T-helper 1 cell treated with Interleukin-12 subunit alpha and Interleukin-12 subunit beta and Interleukin-4 antibody, amounts not matched to agents 30 μg/mL and 1 μg/mL, for 36 hours (primary cell): ENCODE measurements at regions not wholly inside any gene's neighbourhood (a gene's known extent, or its start where the extent isn't known, plus 50 kb on each side); places are given as distances from the start of the nearest gene placed in this dataset.

ENCODE experiments used
- H3K27ac Mint-ChIP-seq: one replicate; pipeline ENCODE4 v1.8.0; 2021; ENCODE audit warnings: mild to moderate bottlenecking, mixed read lengths
- H3K27me3 Mint-ChIP-seq: one replicate; pipeline ENCODE4 v1.8.0; 2021; ENCODE audit warnings: low read depth, mixed read lengths
- H3K36me3 Mint-ChIP-seq: one replicate; pipeline ENCODE4 v1.8.0; 2021; ENCODE audit warnings: low read depth, mixed read lengths
- H3K4me1 Mint-ChIP-seq: one replicate; pipeline ENCODE4 v1.8.0; 2021; ENCODE audit warnings: low read depth, mixed read lengths
- H3K4me3 Mint-ChIP-seq: one replicate; pipeline ENCODE4 v1.8.0; 2021; ENCODE audit warnings: mild to moderate bottlenecking, moderate library complexity, mixed read lengths
- H3K9me3 Mint-ChIP-seq: one replicate; pipeline ENCODE4 v1.8.0; 2021; ENCODE audit warnings: mixed read lengths

DNA sequence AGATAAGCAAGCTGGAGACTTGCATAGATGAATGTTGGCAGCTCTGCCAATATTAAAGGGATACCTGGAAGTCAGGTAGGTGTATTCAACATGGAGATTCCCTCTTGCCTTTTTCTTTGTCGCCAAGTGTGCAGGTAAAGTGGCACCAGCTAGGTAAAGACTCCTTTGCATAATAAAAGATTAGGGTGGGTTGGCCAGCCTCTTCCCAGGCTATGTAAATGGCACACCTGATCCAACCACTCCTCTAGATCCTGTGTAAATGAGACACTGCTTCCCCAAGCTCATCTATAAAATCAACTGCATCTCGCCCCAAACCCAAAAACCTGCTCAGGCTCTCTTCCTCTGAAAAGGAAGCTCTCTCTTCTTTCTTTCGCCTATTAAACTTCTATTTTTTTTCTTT lies 100.8 kb upstream of the DSCAM start:
- Mint-ChIP-seq H3K4me1 (no peaks in the 10 kb centered on the region), H3K4me3 (no peak overlapping the region), H3K9me3 (peaks cover 5% of the 10 kb centered on the region), H3K27ac (no peak overlapping the region), H3K27me3 (no peaks in the 10 kb centered on the region), H3K36me3 (no peaks in the 10 kb centered on the region)

DNA sequence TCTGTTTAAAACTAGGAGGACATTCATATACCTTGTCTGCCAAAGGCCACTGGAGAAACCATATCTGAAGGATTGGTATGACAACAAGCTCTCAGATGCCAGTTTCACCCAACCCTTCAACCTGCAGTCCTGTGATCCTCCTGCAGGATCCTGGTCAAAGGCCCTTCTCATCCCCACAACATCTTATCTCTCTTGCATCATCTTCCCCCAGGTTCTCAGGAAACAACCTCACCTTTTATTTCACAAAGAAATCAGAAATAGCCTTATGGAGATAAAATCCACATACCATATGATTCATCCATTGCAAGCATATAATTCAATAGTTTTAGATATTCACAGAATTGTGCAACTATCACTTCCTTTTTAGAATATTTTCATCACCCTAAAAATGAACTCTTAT lies 104.0 kb upstream of the DSCAM start:
- Mint-ChIP-seq H3K4me1 (no peaks in the 10 kb centered on the region), H3K36me3 (no peaks in the 10 kb centered on the region), H3K9me3 (no peaks in the 10 kb centered on the region), H3K4me3 (no peak overlapping the region), H3K27ac (no peak overlapping the region), H3K27me3 (no peaks in the 10 kb centered on the region)

GRCh38 chr21:40952551-40953323 lies 105.8 kb upstream of the DSCAM start:
- Mint-ChIP-seq H3K27ac (no peak overlapping the region), H3K36me3 (no peaks in the 10 kb centered on the region), H3K4me3 (no peak overlapping the region), H3K9me3 (no peaks in the 10 kb centered on the region), H3K27me3 (no peaks in the 10 kb centered on the region), H3K4me1 (no peaks in the 10 kb centered on the region)

GRCh38 chr21:40964691-40965090 lies 117.7 kb upstream of the DSCAM start:
- no peaks in the 10 kb centered on the region for H3K4me1 Mint-ChIP-seq
- no peaks in the 10 kb centered on the region for H3K36me3 Mint-ChIP-seq
- no peak overlapping the region for H3K27ac Mint-ChIP-seq

GRCh38 chr21:40967771-40968170 lies 120.8 kb upstream of the DSCAM start:
- Mint-ChIP-seq H3K4me1 (no peaks in the 10 kb centered on the region), H3K4me3 (no peak overlapping the region), H3K27ac (no peak overlapping the region), H3K27me3 (no peaks in the 10 kb centered on the region), H3K9me3 (peaks cover 4% of the 10 kb centered on the region), H3K36me3 (no peaks in the 10 kb centered on the region)

More at GRCh38 chr21:40964691-40965090, 117.7 kb upstream of the DSCAM start:
- Mint-ChIP-seq H3K27me3 (no peaks in the 10 kb centered on the region), H3K9me3 (peaks cover 4% of the 10 kb centered on the region), H3K4me3 (no peak overlapping the region)

- no peak overlapping the region for H3K4me3 Mint-ChIP-seq
- no peaks in the 10 kb centered on the region for H3K4me1 Mint-ChIP-seq
- peaks cover 3% of the 10 kb centered on the region for H3K9me3 Mint-ChIP-seq
- no peaks in the 10 kb centered on the region for H3K27me3 Mint-ChIP-seq
- H3K27ac Mint-ChIP-seq = no peak overlapping the region
- H3K36me3 Mint-ChIP-seq = no peaks in the 10 kb centered on the region
Observed at GRCh38 chr21:40972151-40972550, 125.2 kb upstream of the DSCAM start.

- Mint-ChIP-seq H3K27me3 (no peaks in the 10 kb centered on the region), H3K4me1 (no peaks in the 10 kb centered on the region), H3K27ac (no peak overlapping the region), H3K4me3 (no peak overlapping the region), H3K36me3 (no peaks in the 10 kb centered on the region), H3K9me3 (peaks cover 4% of the 10 kb centered on the region)
Observed at GRCh38 chr21:40976198-40977109, 129.5 kb upstream of the DSCAM start.

DNA sequence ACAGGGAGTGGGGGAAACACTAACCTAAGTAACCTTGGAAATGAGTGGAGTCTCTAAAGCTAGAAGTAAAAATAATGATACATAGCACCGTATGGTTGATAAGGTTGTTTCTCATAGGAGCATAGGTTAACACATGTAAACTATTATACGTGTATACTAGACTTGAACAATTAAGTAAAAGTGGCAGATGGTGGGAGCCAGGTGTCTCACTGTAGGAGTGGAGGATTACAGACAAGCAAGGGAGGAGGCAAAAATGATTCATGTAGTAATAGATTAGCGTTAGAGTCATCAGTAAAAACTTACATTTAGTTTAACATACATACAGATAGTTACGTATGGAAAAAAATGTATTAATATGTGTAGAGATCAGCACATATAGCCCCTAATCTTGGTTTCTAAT lies 138.4 kb upstream of the DSCAM start:
- Mint-ChIP-seq H3K9me3 (no peaks in the 10 kb centered on the region), H3K27me3 (no peaks in the 10 kb centered on the region), H3K27ac (no peak overlapping the region), H3K36me3 (no peaks in the 10 kb centered on the region), H3K4me1 (no peaks in the 10 kb centered on the region), H3K4me3 (no peak overlapping the region)

GRCh38 chr21:40990366-40990765 lies 143.4 kb upstream of the DSCAM start:
- no peaks in the 10 kb centered on the region for H3K9me3 Mint-ChIP-seq
- no peaks in the 10 kb centered on the region for H3K4me1 Mint-ChIP-seq
- H3K27ac Mint-ChIP-seq = no peak overlapping the region
- no peaks in the 10 kb centered on the region for H3K27me3 Mint-ChIP-seq
- H3K36me3 Mint-ChIP-seq = no peaks in the 10 kb centered on the region
- no peak overlapping the region for H3K4me3 Mint-ChIP-seq

DNA sequence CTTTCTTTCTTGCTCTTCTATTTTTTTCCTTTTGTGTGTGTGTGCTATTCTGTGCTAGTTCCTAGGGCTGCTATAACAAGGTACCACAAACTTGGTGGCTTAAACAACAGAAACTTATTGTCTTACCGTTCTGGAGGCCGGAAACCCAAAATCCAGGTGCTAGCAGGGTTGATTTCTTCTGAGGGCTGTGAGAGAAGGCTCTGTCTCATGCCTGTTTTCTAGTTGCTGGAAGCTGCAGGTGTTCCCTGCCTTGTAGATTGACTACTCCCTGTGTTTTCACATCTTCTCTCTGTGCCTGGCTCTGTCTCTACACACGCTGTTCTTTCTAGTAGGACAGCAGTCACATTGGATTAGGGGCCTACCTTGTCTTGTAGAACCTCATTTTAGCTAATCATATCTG lies 150.9 kb upstream of the DSCAM start:
- H3K9me3 Mint-ChIP-seq = peaks cover 14% of the 10 kb centered on the region
- no peak overlapping the region for H3K27ac Mint-ChIP-seq
- H3K36me3 Mint-ChIP-seq = no peaks in the 10 kb centered on the region
- H3K4me1 Mint-ChIP-seq = no peaks in the 10 kb centered on the region
- H3K27me3 Mint-ChIP-seq = no peaks in the 10 kb centered on the region
- H3K4me3 Mint-ChIP-seq = no peak overlapping the region

- H3K4me3 Mint-ChIP-seq = no peak overlapping the region
- no peak overlapping the region for H3K27ac Mint-ChIP-seq
- H3K4me1 Mint-ChIP-seq = no peaks in the 10 kb centered on the region
- no peaks in the 10 kb centered on the region for H3K36me3 Mint-ChIP-seq
- no peaks in the 10 kb centered on the region for H3K27me3 Mint-ChIP-seq
- H3K9me3 Mint-ChIP-seq = peaks cover 14% of the 10 kb centered on the region
Observed at GRCh38 chr21:41000838-41001237, 153.9 kb upstream of the DSCAM start.

GRCh38 chr21:41006636-41007035 lies 159.7 kb upstream of the DSCAM start:
- Mint-ChIP-seq H3K4me3 (no peak overlapping the region), H3K4me1 (no peaks in the 10 kb centered on the region), H3K9me3 (no peaks in the 10 kb centered on the region), H3K27ac (no peak overlapping the region), H3K36me3 (no peaks in the 10 kb centered on the region), H3K27me3 (no peaks in the 10 kb centered on the region)

DNA sequence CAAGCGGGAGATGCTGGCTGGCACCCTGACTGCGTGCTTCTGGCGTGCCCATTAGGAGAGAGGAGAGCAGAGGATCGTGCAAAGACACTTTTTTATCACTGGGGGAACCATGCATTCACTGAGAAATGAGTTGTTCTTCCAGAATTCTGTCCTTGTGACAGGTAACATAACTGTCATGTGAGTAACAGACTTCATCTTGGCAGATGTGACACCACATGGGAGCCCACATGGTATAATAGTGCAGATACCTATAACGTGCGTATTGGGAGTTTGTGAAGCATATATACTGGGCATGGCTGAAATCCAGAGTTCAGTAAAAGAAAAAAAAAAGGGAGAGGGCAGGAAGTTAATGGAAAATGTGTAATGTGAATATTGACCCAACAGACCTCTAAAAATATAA lies 159.6 kb upstream of the BACE2 start:
- Mint-ChIP-seq H3K4me1 (no peaks in the 10 kb centered on the region), H3K27me3 (no peaks in the 10 kb centered on the region), H3K9me3 (no peaks in the 10 kb centered on the region), H3K4me3 (no peak overlapping the region), H3K27ac (no peak overlapping the region), H3K36me3 (no peaks in the 10 kb centered on the region)

DNA sequence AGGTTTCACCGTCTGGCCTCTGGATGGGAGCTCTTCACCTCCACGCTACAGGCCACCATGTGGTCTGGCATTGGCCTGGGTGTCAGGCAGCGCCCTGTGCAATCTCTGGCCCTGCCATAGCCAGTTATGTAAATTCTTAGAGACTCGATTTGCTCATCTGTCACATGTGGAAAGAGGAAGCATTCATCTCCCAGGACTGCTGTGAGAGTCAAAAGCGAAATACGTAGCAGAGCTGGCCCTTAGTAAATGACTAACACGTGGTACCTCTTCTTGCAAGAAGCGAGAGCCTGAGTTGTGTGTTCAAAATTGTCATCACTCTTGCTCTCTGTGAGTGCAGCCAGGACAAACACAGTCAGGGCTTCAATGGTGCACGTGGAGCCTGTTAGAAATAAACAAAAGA lies 159.0 kb upstream of the BACE2 start:
- H3K36me3 Mint-ChIP-seq = no peaks in the 10 kb centered on the region
- H3K9me3 Mint-ChIP-seq = no peaks in the 10 kb centered on the region
- H3K4me3 Mint-ChIP-seq = no peak overlapping the region
- H3K27me3 Mint-ChIP-seq = no peaks in the 10 kb centered on the region
- no peak overlapping the region for H3K27ac Mint-ChIP-seq
- no peaks in the 10 kb centered on the region for H3K4me1 Mint-ChIP-seq
